Stimulated activated naive CD8-positive, alpha-beta T cell treated with anti-CD3 and anti-CD28 coated beads, Interleukin-15, Interleukin-2, amounts not matched to agents 100 U/mL and 50 U/mL, for 24 hours (primary cell): ENCODE measurements at regions not wholly inside any gene's neighbourhood (a gene's known extent, or its start where the extent isn't known, plus 50 kb on each side); places are given as distances from the start of the nearest gene placed in this dataset.
A peak's percentile ranks its signal among the peaks of the same experiment; 100 is the strongest.

Experiments
- ATAC-seq: fragments of 150-1000 bp; cut with Tn5 transposase; one replicate; pipeline ENCODE4 v1.10.0; 2021
- DNase-seq: peaks from one replicate; pipeline ENCODE4 v3.0.0; 2021

DNA sequence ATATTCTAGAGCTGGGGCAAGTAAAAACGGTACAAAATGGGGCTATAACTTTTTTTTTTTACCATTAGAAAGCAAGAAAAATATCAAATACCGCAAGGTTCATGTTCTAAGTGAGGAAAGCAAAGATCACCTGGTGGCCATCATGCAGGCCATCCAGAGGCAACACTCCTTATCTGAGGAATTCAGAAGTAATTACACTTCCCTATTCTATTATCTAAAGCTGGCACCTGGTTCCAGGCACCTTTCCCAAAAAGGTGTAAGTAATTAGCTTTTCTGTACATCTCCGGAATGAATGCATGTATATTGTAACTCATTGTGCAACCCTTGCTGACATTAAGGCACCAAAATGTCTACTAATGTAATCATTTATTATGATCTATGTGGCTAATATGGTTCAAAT lies 152.5 kb upstream of the GYPC start:
- no peak for ATAC-seq
- DNase-seq, result no peak

DNA sequence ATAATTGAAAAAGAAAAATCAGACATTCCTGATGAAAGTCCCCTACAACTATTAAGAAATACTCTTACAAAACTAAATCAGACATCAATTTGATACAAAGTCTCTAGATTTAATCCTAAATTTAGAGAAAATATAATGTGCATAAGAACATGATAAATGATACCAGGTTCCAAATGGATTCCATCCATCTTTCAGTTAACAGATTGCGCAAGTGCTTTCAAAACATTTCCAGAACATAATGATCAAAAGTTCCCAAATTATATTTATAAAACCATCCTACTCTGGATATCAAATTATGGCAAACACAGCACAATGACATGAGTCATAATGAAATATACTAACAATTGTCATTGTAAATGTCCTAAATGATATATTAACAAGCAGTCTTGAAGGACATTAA lies 151.0 kb upstream of the GYPC start:
- no peak for ATAC-seq
- no peak for DNase-seq

DNA sequence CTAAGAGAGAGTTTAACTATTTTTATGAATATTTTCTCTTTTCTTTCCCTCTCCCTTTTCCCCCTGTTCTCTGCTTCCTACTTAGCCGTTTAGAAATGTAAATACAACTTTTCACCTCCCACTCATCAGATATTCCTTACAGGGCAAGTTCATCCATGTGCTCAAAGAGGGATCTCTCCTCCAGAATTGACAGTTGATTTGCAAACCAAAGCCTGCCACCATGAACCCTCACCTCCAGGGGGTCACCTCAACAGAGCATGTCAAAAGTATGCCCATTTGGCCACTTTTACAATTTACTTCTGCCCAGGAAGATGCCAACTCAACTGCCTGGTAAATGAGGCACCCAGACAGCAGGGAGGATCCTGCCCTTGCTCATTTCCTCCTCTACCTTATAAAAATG lies 149.2 kb upstream of the GYPC start:
- ATAC-seq, result no peak

DNA sequence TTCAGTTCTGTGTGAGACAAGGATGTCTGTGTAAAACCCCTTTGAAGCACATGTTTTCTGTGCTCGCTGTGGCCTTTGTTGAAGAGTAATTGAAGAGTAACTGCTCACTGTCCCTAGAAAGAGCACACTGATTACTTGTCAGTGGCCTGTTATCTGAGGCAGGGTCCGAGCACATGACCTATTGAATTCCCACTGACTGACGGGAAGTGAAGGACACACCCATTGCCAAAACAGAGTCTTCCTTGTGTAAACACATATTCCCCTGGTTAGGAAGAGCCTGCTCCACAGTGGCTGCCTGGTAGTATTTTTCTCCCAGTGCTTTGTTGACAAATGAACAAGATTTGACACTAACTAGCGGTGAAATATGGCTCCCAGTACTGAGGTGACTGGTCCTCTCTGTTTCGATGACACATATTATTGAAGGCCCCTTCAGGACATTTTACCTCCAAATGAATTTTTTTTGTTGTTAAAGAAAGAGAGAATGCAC lies 148.5 kb upstream of the GYPC start:
- no peak for DNase-seq
- ATAC-seq, result no peak

More for the DNA sequence above, 149.2 kb upstream of the GYPC start:
- no peak for DNase-seq

DNA sequence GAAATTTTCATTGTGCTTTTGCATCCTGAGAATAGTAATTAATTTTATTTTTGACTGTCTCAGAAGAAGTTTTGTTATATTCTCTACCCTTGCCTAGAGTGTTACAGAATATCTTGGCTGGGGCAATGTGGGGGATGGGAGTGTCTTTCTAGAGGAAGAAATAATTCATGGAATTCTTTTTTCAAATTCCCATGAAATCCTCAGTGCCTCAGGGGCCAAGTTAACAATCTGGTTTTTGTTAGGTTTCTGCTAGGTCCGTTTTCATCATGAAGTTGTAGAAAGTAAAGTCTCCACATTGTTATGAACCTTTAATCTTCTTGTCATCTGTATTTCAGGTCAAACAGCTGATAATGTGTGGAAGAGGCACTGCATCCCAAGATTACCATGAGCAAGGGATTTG lies 145.6 kb upstream of the GYPC start:
- ATAC-seq (no peak), DNase-seq (no peak)

DNA sequence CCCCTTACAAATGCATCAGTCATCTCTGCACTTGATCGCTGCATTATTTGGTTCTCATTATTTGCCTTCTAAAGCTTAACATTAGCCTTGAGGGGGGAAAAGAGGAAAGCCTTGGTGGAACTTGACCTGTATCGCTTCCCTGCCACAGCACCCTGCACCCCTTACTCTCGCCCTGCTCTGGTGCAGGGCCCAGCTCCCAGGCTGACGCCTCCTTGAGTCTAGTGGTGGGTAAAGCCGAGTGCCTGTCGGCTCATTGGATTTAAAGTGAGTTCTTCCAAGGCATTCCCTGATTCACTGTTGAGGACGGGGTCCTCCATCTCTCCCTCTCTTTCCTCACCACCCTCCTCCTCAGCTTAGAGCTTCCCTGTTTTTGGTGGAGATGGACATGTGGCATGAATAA lies 145.0 kb upstream of the GYPC start:
- ATAC-seq (no peak), DNase-seq (no peak)

DNA sequence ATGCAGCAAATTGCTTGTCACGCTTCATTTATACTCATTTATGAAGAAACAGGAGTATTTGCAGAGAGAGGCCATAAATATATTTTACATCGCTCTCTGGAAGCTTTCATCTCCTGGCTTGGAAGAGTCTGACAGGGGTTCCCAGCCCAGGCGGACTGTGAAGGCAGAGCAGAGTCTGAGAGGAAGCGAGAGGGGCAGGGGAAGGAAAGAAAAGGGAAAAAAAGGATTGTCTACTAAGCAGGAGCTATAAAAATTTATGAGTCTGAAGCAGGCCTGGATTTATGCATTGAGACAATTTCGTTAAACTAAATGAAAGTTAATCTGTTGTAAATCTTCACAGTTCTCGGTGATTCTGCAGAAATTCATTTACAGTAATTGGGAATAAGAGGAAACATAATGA lies 143.9 kb upstream of the GYPC start:
- ATAC-seq (no peak), DNase-seq (no peak)

DNA sequence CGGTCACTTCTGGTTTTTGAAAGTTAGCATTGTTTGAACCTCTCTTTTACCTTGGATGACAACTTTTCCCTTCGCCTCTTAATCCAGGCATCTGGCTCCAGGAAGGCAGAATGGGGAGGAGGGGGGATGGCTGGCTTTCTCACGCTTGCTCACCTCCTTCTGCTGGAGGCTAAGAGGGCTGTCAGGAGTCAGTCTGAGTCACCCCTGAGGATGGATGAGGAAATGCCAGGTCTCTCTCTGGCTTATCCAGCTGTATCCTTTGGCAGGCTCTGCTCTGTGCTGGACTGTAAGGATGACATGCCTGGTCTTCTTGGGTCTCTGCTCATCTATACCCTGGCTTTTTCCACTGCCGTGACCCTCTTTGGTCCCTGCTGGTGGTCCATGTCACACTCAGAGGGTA lies 142.9 kb upstream of the GYPC start:
- DNase-seq, result no peak
- ATAC-seq, result no peak

DNA sequence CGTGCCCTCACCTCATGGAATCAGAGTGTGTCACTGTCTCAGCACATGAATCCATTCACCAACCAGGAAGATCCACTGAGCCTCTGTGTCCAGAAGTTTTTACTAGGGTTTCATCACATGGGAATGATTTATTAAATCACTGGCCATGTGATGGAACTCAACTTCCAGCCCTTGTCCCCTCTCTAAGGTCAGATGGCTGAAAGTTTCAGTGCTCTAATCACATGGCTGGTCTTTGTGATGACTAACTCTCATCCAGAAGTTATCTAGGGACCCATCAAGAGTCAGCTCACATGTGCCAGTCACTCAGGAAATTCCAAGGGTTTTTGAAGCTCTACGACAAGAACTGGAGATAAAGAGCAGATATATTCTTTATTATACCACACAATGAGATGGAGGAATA lies 140.5 kb upstream of the GYPC start:
- DNase-seq, result no peak
- no peak for ATAC-seq

DNA sequence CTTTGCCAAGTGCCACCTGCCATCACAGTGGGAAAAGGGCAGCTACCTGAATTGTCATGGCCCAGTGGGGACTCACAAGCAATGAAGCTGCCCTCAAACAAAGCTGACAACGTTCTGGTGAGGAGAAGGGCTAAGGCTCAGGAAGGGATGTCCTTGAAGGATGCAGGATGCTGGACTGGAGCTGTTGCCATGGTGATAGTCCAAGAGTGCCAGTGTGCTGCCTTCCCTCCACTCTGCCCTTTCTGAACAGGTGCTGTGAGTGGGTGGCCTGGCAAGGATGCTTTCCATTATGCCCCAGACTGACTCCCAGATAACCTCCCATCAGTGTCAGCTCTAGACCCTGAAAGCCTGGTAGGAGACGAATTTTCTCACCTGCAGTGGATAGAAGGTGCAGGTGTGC lies 137.8 kb upstream of the GYPC start:
- ATAC-seq, result no peak
- no peak for DNase-seq

DNA sequence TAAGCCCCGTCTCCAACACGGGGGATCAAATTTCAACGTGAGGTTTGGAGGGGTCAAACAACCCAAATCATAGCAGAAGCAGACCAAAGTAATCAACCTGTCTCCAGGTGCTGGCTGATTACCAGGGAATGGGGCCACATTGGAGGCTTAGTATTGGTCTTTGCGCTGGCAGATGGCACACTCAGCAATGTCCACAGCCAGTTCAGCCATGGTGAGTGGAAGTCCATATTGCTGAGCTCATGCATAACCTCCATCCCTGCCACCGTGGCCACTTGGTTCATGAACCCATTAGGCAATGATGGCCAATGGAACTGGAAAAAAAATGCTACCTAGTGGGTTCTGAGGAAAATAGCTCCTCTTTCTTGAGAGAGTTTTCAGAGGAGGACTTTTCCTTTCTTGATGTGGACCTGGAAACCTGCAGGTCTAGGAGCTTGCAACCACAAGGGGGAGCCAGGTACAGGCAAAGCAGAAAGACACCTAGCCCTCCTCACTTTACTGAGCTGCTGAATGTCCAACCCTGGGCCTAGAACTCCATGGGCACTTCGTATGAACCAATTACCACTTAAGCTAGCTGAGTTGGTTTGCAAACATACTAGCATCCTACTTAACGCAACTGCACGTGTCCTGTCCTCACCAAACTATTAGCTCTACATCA lies 128.0 kb upstream of the GYPC start:
- peak; percentile 75 for DNase-seq
- no peak for ATAC-seq

DNA sequence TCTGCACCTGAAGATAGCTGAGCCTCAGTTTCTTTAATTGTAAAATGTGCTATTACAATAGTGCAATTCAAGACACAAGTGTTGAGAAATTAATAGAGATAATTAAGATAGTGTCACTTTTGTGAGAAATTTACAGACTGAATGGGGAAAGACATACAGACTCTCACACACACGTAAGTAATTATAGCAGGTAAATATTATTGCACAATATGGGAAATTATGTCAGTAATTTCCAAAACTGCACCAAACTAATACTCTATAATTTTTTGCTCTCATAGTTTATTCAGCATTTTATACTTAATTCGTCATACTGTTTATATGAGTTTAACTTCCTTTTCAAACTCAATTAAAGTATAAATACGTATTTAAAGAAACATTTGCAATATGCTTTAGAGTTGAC lies 124.9 kb upstream of the GYPC start:
- DNase-seq (no peak), ATAC-seq (no peak)

DNA sequence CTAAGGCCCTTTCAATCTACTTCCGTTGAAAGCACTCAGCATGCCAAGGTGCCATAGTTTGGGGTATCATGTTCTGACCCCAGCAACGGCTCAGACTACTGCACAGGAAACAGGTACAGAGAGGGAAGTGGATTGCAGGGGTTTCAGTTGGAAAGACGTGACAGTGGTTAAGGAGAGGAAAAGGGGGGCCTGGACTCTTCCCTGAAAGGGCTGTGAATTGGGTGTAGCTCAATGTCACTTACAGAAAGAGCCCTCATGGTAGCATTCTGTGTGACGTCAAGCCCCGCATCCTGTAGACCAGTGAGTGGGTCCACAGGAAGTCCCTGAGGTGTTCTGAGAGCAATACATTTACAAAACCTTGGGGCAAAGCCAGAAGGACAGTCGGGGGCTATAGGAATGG lies 121.5 kb upstream of the GYPC start:
- no peak for DNase-seq
- no peak for ATAC-seq

DNA sequence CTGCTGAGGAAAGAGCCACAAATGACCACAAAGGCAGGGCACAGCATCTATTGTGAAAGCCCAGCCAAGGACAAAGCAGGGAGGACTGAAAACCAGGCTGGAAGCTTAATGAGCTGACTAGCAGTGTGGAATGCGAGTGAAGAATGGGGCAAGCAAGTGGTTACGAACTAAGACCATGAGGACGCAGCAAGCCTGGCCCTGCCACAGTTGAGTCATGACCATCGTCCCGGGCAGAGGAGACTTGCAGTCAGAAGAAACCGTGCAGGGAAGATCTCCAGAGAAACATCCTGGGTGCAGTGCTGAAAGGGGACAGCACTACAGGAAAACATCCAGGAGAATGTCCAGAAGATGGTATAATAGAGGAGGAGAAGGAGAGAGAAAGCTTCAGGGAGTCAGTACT lies 120.5 kb upstream of the GYPC start:
- DNase-seq, result no peak
- ATAC-seq, result no peak

DNA sequence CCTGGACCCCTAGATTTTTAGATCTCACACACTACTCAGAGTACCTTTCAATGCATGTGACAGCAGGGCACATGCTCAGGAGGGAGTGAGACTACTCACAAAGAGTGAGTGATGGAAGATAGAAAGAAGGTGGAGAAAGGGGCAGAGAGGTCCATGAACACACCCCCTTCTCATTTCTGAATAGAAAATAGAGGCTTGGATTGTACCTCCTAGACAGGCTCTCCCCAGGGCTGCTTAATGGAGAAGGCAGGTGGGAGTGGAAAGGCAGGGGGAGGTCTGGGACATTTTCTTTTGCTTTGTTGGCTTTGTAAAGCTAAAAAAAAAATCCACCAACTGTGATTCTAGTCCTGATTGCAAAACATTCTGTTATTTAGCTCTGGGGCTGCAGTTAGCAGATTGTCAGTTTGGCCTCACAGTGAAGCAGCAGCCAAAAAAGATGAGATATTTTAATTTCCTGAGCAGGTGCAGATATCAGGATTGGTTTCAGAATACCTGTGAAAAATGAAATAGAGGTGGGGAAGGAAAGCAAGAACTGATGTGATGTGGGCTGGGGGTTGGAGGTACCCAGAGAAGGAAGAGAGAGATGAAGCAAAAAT lies 119.3 kb upstream of the GYPC start:
- ATAC-seq (no peak), DNase-seq (no peak)

DNA sequence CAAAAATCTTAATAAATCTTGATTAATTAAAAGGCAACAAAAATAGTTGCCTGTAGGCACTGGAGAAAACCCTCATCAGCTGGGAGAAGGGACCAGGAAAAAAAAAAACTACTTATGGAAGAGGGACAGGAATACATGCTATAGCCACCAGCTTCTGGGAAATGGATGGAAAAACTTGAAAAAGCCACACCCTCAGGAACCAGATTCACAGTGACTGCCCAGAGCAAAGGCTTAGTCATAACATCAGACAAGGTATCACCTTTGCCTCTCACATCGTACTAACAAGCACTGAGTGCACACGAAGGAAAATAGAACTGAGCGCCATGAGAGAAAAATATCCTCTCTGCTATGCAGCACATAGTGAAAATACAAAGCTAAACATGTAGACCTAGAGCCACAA lies 116.9 kb upstream of the GYPC start:
- ATAC-seq, result no peak

DNA sequence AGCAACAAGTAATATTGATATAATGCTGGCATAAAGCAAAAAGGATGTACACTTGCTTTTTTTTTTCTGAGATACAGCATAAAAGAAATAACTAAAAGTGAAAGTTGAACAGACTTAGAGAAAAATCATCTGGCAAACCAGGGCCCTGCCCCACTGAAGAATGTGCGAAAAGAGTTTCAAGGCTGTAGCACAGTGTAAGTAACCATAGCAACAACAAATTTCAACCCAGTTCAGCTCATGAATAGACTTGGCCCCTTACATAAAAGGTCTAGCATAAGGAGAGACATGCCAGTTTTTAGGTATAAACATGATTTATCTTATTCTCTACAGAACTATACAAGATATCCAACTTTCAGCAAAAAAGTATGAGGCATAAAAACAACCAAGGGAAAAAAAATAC lies 113.7 kb upstream of the GYPC start:
- no peak for ATAC-seq
- DNase-seq, result no peak

More for the DNA sequence above, 116.9 kb upstream of the GYPC start:
- no peak for DNase-seq

DNA sequence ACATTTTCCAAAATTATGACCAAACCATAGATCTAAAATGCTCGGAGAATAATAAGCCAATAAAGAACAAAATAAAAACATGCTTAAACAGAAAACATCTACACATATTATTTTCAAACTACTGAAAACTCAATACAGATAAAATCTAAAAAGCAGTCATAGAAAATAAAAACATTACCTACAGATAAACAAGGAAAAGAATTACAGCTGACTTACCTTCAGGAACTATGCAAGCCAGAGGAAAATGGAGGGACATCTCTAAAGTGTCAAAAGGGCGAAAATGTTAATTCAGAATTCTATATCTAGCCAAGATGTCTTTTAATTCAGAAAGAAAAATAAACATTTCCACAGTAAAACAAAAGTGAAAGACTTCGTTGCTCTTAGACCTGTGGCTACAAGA lies 112.9 kb upstream of the GYPC start:
- DNase-seq (no peak), ATAC-seq (no peak)

DNA sequence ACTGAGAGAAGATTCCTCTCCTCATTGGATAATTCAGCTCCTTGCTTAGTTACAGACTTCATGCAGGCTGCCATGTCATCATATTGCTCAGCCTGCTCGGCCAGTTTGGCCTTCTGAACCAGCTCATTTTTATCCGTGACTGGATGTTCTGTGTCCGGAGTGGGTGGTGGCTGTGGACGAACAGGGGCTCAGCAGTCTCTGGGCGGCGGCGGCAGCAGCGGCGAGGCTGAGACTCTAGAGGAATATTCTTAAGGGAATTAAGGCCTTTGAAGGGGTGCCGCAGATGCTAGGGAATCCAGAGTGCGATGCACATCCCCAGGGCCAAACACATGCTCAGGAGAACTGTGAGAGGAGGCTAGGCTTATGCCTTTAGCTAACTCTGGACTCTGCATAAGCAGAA lies 97.9 kb upstream of the GYPC start:
- DNase-seq (no peak), ATAC-seq (no peak)

DNA sequence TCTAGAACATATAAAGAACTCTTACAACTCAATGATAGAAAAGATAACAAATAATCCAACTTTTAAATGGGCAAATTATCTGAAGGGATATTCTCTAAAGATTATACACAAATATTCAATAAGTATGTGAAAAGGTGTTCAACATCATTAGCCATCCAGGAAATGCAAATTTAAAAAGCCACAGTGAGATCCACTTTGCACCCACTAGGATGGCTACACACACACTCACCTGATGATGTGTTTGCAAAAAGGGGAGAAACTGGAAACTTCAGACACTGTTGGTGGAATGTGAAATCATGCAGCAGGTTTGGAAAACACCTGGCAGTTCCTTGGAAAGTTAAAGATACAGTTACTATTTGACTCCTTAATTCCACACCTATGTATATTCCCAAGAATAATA lies 87.2 kb upstream of the GYPC start:
- ATAC-seq, result no peak
- no peak for DNase-seq

DNA sequence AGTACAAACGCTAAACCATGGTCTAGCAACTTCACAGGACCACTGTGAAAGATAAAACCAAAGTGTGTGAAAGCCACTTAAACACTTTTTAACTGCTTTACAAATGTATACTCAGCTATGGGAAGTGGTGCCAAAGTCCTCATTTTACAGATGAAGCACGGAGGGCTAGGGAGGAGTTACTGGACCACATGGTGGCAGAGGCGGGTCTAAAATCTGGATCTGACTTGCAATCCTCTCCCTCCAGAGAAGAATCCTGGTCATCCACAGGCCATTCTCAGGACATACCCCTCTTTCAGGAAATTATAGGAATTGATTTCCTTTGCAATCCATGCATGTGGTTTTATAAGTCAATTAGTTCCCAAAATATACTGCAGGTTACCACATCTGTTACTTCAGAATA lies 84.6 kb upstream of the GYPC start:
- DNase-seq, result no peak

DNA sequence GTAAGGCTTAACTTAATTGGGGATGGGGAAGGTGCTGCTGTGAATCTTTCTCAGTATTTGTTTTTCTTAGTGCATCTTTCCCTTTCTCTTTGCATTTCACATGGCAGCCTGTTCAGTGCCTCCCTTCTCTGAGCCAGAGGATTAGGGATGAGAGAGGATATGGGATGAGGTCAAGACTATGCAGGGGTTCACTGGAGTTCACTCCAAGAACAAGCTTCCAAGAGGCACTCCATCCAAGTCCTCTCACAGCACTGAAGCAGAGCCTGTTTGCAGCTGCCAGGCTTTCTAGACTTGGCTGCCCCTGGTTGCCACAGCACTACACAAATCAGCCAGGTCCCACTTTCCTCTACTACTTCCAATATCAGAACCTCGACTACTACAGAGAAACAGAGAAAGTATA lies 80.3 kb upstream of the GYPC start:
- no peak for ATAC-seq
- no peak for DNase-seq

More for the DNA sequence above, 84.6 kb upstream of the GYPC start:
- no peak for ATAC-seq

DNA sequence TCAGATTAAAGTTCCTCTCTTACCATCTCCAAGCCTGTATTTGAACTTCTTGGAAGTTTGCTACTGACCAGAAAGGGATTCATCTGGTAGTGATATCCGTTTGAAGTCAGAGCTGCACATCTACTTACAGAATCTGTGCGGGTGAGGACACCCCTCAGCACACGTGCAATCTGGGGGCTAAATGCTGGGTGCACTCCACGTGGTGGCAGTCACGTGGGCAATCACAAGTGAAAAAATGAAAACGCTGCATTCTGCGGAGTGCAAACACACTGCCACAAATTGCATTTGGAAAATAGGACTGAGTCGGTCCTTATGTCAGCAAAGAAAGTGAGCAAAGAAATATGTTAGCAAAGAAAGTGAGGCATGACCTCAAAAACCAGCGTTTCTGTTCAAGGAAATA lies 76.1 kb upstream of the GYPC start:
- DNase-seq (no peak), ATAC-seq (no peak)

DNA sequence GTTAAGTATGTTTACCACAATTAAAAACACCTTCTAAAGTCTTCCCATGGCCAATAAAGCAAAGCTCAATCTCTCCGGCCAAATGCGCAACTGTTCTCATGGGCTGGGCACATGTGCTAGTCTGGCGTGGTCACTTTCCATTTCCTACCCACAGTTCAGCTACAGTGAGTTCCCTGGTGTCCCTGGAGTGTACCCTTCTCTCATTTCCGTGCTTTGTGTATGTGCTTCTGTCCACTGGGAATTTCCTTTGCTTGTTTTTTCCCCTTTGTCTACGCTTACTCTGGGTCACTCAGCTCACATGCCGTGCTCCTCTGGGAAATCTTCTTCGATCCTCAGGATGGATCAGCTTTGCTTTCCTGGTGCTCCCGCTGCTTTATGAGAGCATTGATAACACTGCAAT lies 69.6 kb upstream of the GYPC start:
- ATAC-seq, result no peak
- DNase-seq, result no peak

DNA sequence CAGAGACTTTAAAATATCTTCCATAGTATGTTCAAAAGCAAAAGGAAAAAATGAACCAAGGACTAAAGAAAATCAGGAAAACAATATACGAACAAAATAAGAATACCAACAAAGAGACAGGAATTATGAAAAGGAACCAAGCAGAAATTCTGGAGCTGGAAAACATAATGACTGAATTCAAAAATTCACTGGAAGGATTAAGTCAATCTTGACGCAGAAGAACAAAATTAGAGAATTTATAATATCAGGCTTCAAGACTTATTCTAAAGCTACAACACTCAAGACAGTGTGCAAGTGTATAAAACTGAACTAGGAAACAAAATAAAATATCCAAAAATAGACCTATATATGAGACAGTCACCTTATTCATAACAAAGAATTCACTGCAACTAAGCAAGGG lies 56.9 kb upstream of the GYPC start:
- DNase-seq (no peak), ATAC-seq (no peak)
